ENCODE measurements at regions not wholly inside any gene's neighbourhood (a gene's known extent, or its start where the extent isn't known, plus 50 kb on each side); places are given as distances from the start of the nearest gene placed in this dataset.
"Not testable (repeated sequence)": the region's sequence is repeated elsewhere in the genome, so short reads cannot be mapped to it uniquely, and the experiment has no call there.

- TF ChIP-seq CTCF (IDR thresholded peaks at IDR 0.05; ENCODE audit: unreplicated experiment in 3 of 3), result no peak
- H3K27me3 Mint-ChIP-seq (ENCODE audit: low read depth), result peaks cover 14% of the 10 kb centered on the region
- no peaks in the 10 kb centered on the region for H3K36me3 Mint-ChIP-seq (ENCODE audit: low read depth)
- no peak overlapping the region for H3K27ac Mint-ChIP-seq
- H3K4me3 Mint-ChIP-seq, result no peak overlapping the region
- H3K9me3 Mint-ChIP-seq, result no peaks in the 10 kb centered on the region
- no peaks in the 10 kb centered on the region for H3K4me1 Mint-ChIP-seq
Measured at GRCh38 chr10:125415964-125416363, 255.6 kb upstream of the CTBP2 start.

GRCh38 chr10:125415006-125415633 lies 254.8 kb upstream of the CTBP2 start:
- Mint-ChIP-seq H3K4me1 (no peaks in the 10 kb centered on the region), H3K36me3 (ENCODE audit: low read depth) (no peaks in the 10 kb centered on the region), H3K27me3 (ENCODE audit: low read depth) (peaks cover 14% of the 10 kb centered on the region), H3K9me3 (no peaks in the 10 kb centered on the region), H3K4me3 (no peak overlapping the region), H3K27ac (no peak overlapping the region)
- no peak for TF ChIP-seq CTCF (IDR thresholded peaks at IDR 0.05; ENCODE audit: unreplicated experiment in 3 of 3)

DNA sequence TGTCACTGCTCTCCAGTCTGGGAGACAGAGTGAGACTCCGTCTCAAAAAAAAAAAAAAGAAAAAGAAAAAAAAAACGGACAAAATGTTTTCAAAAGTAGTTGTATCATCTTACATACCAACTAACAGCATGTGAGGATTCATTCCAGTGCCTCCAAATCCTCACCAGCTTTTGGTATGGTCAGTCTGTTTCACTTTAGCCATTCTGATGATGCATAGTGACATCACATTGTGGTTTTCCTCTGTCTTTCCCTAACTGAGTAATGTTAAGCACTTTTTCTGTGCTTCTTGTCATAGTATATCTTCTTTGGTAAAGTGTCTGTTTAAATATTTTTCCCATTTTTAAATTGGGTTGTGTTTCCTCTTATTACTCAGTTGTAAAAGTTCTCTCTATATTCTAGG lies 251.4 kb upstream of the CTBP2 start:
- no peaks in the 10 kb centered on the region for H3K9me3 Mint-ChIP-seq
- H3K4me1 Mint-ChIP-seq, result no peaks in the 10 kb centered on the region
- H3K27ac Mint-ChIP-seq, result no peak overlapping the region
- H3K36me3 Mint-ChIP-seq (ENCODE audit: low read depth), result no peaks in the 10 kb centered on the region
- TF ChIP-seq CTCF (IDR thresholded peaks at IDR 0.05; ENCODE audit: unreplicated experiment in 3 of 3), result no peak
- H3K4me3 Mint-ChIP-seq, result no peak overlapping the region
- peaks cover 4% of the 10 kb centered on the region for H3K27me3 Mint-ChIP-seq (ENCODE audit: low read depth)

DNA sequence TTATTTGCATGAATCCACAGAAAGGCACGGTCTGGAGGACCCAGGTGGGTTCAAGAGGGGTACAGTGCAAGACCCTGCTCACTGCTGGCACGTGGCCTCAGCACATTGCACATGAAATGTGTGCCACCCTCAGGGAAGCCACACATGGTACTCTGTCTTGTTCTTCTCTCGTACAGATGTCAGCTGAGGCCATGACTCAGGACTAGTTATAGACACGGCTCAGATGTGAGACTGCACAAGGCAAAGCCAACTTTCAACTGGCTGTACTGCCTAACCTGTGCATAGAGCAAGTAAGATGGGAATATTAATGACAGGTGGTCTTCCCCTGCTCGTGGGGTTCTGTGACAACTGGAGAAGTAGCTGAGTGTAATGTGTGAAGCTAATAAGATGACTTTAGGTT lies 249.4 kb upstream of the CTBP2 start:
- Mint-ChIP-seq H3K27ac (no peak overlapping the region), H3K4me1 (no peaks in the 10 kb centered on the region), H3K9me3 (peaks cover 9% of the 10 kb centered on the region), H3K4me3 (no peak overlapping the region), H3K27me3 (ENCODE audit: low read depth) (peaks cover 4% of the 10 kb centered on the region), H3K36me3 (ENCODE audit: low read depth) (no peaks in the 10 kb centered on the region)
- TF ChIP-seq CTCF (IDR thresholded peaks at IDR 0.05; ENCODE audit: unreplicated experiment in 3 of 3), result no peak

GRCh38 chr10:125407557-125407956 lies 247.2 kb upstream of the CTBP2 start:
- H3K9me3 Mint-ChIP-seq, result peaks cover 27% of the 10 kb centered on the region
- no peak overlapping the region for H3K27ac Mint-ChIP-seq
- H3K4me3 Mint-ChIP-seq, result no peak overlapping the region
- H3K27me3 Mint-ChIP-seq (ENCODE audit: low read depth), result peaks cover 4% of the 10 kb centered on the region
- TF ChIP-seq CTCF (IDR thresholded peaks at IDR 0.05; ENCODE audit: unreplicated experiment in 3 of 3), result no peak
- no peaks in the 10 kb centered on the region for H3K36me3 Mint-ChIP-seq (ENCODE audit: low read depth)
- H3K4me1 Mint-ChIP-seq, result no peaks in the 10 kb centered on the region

DNA sequence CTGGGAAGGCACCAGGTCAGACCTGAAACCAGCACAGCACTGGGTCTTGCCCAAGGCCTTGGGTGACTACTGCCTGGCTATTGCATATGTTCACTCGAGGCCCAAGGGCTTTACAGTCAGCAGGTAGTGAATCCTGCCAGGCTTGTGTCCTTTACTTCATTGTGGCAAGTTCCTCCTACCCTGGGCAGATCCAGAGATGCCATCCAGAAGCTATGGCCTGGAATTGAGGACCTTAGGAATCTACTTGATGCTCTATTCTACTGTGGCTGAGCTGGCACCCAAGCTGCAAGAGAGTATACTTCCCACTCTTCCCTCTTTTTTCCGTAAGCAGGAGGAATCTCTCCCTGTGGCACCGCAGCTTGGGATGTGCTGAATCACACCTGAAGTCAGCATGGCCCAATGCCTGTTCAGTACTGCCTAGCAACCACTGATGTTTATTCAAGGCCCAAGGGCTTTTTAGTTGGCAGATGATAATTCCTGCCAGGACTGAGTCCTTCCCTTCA lies 246.7 kb upstream of the CTBP2 start:
- H3K36me3 Mint-ChIP-seq (ENCODE audit: low read depth), result no peaks in the 10 kb centered on the region
- H3K4me3 Mint-ChIP-seq, result no peak overlapping the region
- no peak overlapping the region for H3K27ac Mint-ChIP-seq
- H3K4me1 Mint-ChIP-seq, result no peaks in the 10 kb centered on the region
- peaks cover 4% of the 10 kb centered on the region for H3K27me3 Mint-ChIP-seq (ENCODE audit: low read depth)
- H3K9me3 Mint-ChIP-seq, result peaks cover 28% of the 10 kb centered on the region
- TF ChIP-seq CTCF (IDR thresholded peaks at IDR 0.05; ENCODE audit: unreplicated experiment in 3 of 3), result no peak

- H3K4me1 Mint-ChIP-seq; H3K4me3 Mint-ChIP-seq; H3K27me3 Mint-ChIP-seq (ENCODE audit: low read depth); H3K36me3 Mint-ChIP-seq (ENCODE audit: low read depth); H3K27ac Mint-ChIP-seq: not testable (repeated sequence)
- H3K9me3 Mint-ChIP-seq, result peaks cover 29% of the 10 kb centered on the region
Measured at GRCh38 chr10:125404902-125405301, 244.5 kb upstream of the CTBP2 start.

Measured in nephron (organoid).